ENCODE measurements at regions not wholly inside any gene's neighbourhood (a gene's known extent, or its start where the extent isn't known, plus 50 kb on each side); places are given as distances from the start of the nearest gene placed in this dataset.

DNA sequence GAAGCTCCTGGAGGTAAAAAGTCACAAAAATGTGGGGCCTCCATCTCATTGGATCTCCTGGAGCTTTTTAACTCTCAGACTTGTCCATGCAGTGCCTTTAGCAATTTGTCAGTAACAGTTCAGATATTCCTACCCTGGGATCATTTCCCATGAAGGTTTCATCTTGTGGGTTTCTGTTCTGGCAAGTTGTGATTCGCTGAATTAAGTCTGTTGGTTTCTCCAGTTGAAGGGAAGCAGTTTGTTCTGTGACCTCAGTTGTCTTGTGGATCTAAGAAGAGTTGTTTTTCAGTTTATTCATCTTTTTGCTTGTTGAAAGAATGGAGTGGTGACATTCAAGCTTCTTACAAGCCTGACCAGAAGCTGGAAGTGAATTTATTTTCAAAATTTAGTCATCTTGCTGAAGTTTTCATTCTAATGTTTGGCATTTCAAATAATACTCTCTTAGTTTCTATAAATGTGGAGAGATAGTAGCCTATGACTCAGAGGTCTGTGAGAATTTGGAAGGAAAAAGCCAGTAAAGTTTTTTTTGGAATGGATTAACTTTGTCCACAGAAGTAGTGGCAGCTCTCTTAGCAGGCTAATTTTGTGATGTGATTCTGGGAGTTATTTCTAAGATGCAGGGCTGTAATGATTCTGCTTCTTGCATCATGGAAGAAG, 120.1 kb upstream of the CSNK1A1L start:
- Histone ChIP-seq H3K79me2 (replicated peaks; ENCODE audit: insufficient read depth) (no peaks in the 10 kb centered on the region), H3K36me3 (ENCODE audit: insufficient read depth) (no peaks in the 10 kb centered on the region), H3K4me1 (ENCODE audit: insufficient read depth) (no peaks in the 10 kb centered on the region), H3K4me3 (no peak overlapping the region), H2AFZ (no peak overlapping the region), H3K4me2 (no peak overlapping the region), H4K20me1 (replicated peaks; ENCODE audit: insufficient read depth) (no peaks in the 10 kb centered on the region), H3F3A (replicated peaks; ENCODE audit: low read depth) (no peaks in the 10 kb centered on the region), H3K9me2 (ENCODE audit: insufficient read depth) (no peaks in the 10 kb centered on the region), H3K27me3 (ENCODE audit: insufficient read depth) (no peaks in the 10 kb centered on the region), H3K27ac (ENCODE audit: low read depth) (no peak overlapping the region)
- no peak for ATAC-seq
- no peak for DNase-seq (ENCODE audit: low spot score)
- Mint-ChIP-seq H3K4me3 (no peak overlapping the region), H3K27me3 (ENCODE audit: insufficient read depth, low read depth, poor library complexity) (no peaks in the 10 kb centered on the region), H3K4me1 (no peaks in the 10 kb centered on the region), H3K27ac (peak overlapping the region; percentile 18; the same call in 1 of the 2 replicates), H3K36me3 (ENCODE audit: low read depth) (no peaks in the 10 kb centered on the region), H3K9me3 (no peaks in the 10 kb centered on the region)
- TF ChIP-seq NANOG (IDR thresholded peaks at IDR 0.05; ENCODE audit: borderline replicate concordance) = no peak
- TF ChIP-seq ZNF331 (CRISPR knock-in tag; IDR thresholded peaks at IDR 0.05; ENCODE audit: low read depth) = no peak
- TF ChIP-seq, protein P1, sequence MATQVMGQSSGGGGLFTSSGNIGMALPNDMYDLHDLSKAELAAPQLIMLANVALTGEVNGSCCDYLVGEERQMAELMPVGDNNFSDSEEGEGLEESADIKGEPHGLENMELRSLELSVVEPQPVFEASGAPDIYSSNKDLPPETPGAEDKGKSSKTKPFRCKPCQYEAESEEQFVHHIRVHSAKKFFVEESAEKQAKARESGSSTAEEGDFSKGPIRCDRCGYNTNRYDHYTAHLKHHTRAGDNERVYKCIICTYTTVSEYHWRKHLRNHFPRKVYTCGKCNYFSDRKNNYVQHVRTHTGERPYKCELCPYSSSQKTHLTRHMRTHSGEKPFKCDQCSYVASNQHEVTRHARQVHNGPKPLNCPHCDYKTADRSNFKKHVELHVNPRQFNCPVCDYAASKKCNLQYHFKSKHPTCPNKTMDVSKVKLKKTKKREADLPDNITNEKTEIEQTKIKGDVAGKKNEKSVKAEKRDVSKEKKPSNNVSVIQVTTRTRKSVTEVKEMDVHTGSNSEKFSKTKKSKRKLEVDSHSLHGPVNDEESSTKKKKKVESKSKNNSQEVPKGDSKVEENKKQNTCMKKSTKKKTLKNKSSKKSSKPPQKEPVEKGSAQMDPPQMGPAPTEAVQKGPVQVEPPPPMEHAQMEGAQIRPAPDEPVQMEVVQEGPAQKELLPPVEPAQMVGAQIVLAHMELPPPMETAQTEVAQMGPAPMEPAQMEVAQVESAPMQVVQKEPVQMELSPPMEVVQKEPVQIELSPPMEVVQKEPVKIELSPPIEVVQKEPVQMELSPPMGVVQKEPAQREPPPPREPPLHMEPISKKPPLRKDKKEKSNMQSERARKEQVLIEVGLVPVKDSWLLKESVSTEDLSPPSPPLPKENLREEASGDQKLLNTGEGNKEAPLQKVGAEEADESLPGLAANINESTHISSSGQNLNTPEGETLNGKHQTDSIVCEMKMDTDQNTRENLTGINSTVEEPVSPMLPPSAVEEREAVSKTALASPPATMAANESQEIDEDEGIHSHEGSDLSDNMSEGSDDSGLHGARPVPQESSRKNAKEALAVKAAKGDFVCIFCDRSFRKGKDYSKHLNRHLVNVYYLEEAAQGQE (IDR thresholded peaks at IDR 0.05; ENCODE audit: unreplicated experiment) = no peak
- TF ChIP-seq ZNF114 (CRISPR knock-in tag; IDR thresholded peaks at IDR 0.05) = no peak
- TF ChIP-seq JUNB (IDR thresholded peaks at IDR 0.05; ENCODE audit: unreplicated experiment) = no peak
- TF ChIP-seq, protein P2, sequence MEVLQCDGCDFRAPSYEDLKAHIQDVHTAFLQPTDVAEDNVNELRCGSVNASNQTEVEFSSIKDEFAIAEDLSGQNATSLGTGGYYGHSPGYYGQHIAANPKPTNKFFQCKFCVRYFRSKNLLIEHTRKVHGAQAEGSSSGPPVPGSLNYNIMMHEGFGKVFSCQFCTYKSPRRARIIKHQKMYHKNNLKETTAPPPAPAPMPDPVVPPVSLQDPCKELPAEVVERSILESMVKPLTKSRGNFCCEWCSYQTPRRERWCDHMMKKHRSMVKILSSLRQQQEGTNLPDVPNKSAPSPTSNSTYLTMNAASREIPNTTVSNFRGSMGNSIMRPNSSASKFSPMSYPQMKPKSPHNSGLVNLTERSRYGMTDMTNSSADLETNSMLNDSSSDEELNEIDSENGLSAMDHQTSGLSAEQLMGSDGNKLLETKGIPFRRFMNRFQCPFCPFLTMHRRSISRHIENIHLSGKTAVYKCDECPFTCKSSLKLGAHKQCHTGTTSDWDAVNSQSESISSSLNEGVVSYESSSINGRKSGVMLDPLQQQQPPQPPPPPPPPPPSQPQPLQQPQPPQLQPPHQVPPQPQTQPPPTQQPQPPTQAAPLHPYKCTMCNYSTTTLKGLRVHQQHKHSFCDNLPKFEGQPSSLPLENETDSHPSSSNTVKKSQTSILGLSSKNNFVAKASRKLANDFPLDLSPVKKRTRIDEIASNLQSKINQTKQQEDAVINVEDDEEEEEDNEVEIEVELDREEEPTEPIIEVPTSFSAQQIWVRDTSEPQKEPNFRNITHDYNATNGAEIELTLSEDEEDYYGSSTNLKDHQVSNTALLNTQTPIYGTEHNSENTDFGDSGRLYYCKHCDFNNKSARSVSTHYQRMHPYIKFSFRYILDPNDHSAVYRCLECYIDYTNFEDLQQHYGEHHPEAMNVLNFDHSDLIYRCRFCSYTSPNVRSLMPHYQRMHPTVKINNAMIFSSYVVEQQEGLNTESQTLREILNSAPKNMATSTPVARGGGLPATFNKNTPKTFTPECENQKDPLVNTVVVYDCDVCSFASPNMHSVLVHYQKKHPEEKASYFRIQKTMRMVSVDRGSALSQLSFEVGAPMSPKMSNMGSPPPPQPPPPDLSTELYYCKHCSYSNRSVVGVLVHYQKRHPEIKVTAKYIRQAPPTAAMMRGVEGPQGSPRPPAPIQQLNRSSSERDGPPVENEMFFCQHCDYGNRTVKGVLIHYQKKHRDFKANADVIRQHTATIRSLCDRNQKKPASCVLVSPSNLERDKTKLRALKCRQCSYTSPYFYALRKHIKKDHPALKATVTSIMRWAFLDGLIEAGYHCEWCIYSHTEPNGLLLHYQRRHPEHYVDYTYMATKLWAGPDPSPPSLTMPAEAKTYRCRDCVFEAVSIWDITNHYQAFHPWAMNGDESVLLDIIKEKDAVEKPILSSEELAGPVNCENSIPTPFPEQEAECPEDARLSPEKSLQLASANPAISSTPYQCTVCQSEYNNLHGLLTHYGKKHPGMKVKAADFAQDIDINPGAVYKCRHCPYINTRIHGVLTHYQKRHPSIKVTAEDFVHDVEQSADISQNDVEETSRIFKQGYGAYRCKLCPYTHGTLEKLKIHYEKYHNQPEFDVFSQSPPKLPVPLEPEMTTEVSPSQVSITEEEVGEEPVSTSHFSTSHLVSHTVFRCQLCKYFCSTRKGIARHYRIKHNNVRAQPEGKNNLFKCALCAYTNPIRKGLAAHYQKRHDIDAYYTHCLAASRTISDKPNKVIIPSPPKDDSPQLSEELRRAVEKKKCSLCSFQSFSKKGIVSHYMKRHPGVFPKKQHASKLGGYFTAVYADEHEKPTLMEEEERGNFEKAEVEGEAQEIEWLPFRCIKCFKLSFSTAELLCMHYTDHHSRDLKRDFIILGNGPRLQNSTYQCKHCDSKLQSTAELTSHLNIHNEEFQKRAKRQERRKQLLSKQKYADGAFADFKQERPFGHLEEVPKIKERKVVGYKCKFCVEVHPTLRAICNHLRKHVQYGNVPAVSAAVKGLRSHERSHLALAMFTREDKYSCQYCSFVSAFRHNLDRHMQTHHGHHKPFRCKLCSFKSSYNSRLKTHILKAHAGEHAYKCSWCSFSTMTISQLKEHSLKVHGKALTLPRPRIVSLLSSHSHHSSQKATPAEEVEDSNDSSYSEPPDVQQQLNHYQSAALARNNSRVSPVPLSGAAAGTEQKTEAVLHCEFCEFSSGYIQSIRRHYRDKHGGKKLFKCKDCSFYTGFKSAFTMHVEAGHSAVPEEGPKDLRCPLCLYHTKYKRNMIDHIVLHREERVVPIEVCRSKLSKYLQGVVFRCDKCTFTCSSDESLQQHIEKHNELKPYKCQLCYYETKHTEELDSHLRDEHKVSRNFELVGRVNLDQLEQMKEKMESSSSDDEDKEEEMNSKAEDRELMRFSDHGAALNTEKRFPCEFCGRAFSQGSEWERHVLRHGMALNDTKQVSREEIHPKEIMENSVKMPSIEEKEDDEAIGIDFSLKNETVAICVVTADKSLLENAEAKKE (CRISPR knock-in tag; IDR thresholded peaks at IDR 0.05) = no peak
- no peak for TF ChIP-seq POLR2AphosphoS5 (IDR thresholded peaks at IDR 0.05; ENCODE audit: low read depth)
- TF ChIP-seq STAT1 (IDR thresholded peaks at IDR 0.05; ENCODE audit: unreplicated experiment) = no peak
- TF ChIP-seq, protein P3, sequence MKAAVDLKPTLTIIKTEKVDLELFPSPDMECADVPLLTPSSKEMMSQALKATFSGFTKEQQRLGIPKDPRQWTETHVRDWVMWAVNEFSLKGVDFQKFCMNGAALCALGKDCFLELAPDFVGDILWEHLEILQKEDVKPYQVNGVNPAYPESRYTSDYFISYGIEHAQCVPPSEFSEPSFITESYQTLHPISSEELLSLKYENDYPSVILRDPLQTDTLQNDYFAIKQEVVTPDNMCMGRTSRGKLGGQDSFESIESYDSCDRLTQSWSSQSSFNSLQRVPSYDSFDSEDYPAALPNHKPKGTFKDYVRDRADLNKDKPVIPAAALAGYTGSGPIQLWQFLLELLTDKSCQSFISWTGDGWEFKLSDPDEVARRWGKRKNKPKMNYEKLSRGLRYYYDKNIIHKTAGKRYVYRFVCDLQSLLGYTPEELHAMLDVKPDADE (IDR thresholded peaks at IDR 0.05) = no peak
- no peak for TF ChIP-seq EZH2phosphoT487 (IDR thresholded peaks at IDR 0.05; ENCODE audit: unreplicated experiment)

Measured in GM23338 (cell line).